Astrocyte of the spinal cord (primary cell): ENCODE measurements at regions not wholly inside any gene's neighbourhood (a gene's known extent, or its start where the extent isn't known, plus 50 kb on each side); places are given as distances from the start of the nearest gene placed in this dataset.

Experiments used
- DNase-seq: peaks from one replicate; pipeline ENCODE4 v3.0.0; 2011; ENCODE audit warnings: low read depth, low spot score
- H3K4me3 ChIP-seq: 2 replicates; pipeline ENCODE4 v1.5.1; 2011; ENCODE audit warnings: low read depth, mild to moderate bottlenecking, low read length, moderate library complexity
- in situ Hi-C: cut with HindIII; loops from 2 replicates; pipeline ENCODE4 v1.10.0; 2017; ENCODE audit warnings: low sequenced_read_pairs
- TF ChIP-seq, protein P1 (sequence below): IDR thresholded peaks from 2 replicates; pipeline ENCODE4 v1.5.1; 2012; ENCODE audit warnings: low read depth, mild to moderate bottlenecking, low read length, inconsistent platforms

DNA sequence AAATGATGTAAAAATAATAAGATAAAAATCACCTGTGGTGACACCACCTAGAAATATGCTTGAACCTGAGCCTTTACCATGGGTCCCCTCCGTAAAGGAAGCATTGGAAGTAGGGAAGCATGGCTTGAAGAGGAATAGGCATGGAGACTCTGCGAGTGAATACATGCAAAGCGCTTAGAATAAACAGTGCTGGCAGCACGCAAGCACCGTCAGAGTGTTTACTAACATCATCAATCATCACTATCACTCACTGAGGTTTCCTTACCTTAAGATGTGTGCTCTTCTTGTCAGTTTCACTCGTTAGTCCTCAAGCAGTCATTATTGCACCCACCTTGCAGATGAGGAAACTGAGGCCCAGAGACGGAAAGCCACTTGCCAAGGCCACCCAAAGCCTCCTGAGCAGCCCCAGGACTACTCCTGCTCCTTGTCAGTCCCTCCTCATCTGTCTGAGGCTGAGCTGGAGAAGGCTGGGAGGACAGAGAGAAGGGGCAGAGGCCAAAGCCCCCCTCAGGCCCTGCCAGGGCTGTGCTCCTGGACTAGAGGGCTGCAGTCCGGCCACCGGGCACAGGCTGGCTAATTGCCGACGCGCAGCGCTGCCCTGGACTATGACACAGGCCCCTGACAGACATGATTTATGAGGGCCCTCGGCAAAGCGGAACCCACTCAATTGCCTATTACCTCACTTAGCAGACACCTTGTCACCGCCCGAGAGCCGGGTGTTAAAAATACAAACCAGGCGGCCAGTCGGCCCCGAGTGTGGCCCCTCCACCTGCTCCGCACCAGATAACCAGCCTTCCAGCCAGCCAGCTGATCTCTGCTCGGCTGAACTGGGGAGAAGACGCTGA, 168.9 kb downstream of the MN1 start:
- H3K4me3 ChIP-seq = no peak overlapping the region
- TF ChIP-seq, protein P1, sequence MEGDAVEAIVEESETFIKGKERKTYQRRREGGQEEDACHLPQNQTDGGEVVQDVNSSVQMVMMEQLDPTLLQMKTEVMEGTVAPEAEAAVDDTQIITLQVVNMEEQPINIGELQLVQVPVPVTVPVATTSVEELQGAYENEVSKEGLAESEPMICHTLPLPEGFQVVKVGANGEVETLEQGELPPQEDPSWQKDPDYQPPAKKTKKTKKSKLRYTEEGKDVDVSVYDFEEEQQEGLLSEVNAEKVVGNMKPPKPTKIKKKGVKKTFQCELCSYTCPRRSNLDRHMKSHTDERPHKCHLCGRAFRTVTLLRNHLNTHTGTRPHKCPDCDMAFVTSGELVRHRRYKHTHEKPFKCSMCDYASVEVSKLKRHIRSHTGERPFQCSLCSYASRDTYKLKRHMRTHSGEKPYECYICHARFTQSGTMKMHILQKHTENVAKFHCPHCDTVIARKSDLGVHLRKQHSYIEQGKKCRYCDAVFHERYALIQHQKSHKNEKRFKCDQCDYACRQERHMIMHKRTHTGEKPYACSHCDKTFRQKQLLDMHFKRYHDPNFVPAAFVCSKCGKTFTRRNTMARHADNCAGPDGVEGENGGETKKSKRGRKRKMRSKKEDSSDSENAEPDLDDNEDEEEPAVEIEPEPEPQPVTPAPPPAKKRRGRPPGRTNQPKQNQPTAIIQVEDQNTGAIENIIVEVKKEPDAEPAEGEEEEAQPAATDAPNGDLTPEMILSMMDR = no peak
- in situ Hi-C loops = no loop called here
- DNase-seq = no peak

DNA sequence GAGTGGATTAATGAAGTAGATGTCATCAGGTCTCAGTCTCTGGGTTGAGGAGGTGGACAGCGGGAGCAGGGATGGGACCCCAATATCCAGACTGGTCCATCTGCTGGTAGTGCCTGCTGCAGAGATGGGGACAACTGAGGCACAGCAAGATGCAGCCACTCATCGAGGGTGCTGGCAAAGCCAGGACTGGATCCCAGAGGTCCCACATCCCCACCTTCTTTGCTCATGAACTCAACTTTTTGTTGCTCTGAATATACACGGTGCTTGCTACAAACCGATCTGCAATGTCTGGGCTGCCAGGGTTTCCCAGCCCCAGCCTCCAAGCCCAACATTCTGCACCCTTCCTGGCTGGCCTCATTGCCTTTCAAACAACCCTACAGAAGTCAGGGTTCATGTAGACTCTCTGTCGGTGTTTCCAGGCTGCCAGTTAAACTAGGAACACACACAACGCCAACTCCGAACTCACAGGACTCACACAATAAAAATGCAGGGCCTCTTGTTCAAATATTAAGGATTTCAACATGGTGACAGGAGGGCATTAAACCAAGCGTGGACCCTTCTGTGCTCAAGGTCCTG, 168.2 kb downstream of the MN1 start:
- DNase-seq = no peak
- TF ChIP-seq, protein P1 = no peak
- in situ Hi-C loops = no loop called here
- H3K4me3 ChIP-seq = no peak overlapping the region

DNA sequence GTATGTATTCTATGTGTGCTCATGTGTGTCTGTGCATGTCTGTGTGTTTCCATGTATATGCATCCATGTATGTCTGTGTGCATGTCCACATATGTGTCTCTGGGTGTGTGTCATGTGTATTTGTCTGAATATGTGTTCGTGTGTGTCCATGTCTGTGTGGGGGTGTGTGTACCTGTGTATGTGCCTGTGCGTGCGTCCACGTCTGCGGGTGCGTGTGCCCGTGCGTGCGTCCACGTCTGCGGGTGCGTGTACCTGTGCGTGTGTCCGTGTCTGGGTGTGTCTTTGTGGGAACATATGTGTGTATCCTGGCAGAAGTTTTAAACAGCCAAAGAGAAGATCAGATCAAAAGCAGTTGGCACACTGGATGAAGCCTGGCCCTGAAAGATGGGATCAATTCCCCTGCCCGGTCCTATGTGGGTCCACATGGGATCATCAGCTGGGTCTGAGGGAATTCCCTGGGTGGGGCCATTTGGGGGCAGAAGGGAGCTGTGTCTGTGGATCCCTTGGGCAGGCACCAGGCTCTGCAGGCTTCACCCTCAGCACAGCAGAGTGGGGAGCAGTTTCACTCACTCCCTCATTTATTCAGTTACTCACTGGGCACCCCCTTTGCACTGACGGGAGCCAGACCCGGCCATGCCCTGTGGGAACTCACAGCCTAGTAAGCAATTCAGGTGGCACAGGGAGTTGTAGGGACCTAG, 167.4 kb downstream of the MN1 start:
- TF ChIP-seq, protein P1 = no peak
- no peak for DNase-seq
- H3K4me3 ChIP-seq = no peak overlapping the region
- in situ Hi-C loops = no loop called here

DNA sequence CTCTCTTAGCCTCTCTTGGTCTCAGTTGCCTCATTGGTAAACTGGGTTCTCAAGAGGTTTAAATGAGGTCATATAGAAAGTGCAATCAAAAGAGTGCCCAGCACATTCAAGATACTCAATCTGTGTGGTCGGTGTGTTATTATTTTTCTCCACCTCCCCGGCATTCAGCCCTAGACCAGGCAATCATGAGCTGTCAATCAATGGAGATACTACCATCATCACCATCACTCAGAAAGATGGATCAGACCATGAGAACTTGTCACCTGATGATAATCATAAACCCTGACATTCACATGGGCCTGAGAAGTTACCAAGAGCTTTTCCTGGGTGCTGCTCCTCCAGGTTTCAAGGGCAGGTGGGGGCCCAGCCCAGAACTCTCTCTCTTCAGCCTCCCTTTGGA, 166.1 kb downstream of the MN1 start:
- TF ChIP-seq, protein P1 = no peak
- H3K4me3 ChIP-seq = no peak overlapping the region
- no peak for DNase-seq
- in situ Hi-C loops = no loop called here

DNA sequence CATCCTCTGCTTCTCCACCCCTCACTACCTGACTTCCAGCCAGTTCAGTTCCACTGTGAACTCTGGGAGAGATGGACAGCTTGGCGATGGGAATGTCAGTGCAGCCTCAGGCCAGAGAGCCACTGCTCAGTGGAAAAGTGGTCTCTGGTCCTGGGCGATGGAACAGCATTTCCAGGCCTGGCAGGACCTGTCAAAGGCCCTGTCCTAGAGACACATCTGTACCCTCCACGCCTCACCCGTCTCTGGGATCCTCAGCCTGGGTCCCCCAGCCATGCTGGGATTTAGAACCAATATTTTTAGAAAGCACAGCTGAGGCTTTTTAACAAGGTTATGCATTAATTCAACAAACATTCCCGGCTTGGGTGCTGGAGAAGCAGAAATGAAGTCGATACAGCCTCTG, 165.7 kb downstream of the MN1 start:
- DNase-seq = no peak
- in situ Hi-C loops = no loop called here
- TF ChIP-seq, protein P1 = no peak

DNA sequence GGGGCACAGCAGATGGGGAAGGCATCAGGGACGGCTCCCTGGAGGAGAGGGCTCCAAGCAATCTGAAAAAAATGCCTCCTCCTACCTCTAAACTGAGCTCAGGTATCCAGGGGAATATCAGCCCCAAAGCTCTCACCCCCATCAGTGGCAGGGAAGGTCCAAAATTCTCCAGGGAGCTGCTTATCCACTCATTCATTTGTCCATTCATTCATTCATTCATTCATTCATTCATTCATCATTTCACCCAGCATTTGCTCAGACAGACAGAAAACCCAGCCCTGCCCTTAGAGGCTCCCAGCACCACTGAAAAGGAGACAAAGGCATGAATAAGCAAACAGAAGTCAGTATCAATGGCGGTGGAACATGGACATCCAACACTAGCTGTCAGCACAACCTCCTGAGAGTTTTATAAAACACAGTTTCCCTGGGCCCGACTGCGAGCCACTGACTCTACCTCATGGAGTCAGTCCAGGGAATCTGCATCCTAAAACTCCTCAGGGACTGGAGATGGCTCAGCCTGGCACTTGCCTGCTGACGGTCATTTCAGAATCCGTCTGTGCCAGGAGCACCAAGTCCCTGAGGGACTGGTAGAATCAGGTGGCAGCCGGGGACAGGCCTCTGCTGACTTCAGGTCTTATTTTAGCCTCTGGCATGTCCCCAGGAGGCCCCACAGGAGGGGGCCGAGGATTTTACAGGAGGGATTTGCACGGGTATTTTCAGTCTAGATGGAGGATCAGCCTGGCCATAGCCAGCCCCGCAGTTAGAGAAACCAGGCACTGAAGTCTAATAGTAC, 164.6 kb downstream of the MN1 start:
- no peak overlapping the region for H3K4me3 ChIP-seq
- in situ Hi-C loops = no loop called here
- DNase-seq = no peak
- TF ChIP-seq, protein P1 = no peak

More for the DNA sequence above, 165.7 kb downstream of the MN1 start:
- H3K4me3 ChIP-seq = no peak overlapping the region
